Activated CD4-positive, alpha-beta T cell treated with anti-CD3 and anti-CD28 coated beads for 4 hours (primary cell): ENCODE measurements at regions not wholly inside any gene's neighbourhood (a gene's known extent, or its start where the extent isn't known, plus 50 kb on each side); places are given as distances from the start of the nearest gene placed in this dataset.

ENCODE experiments used
- DNase-seq, 2 donors: peaks; one replicate each; pipeline ENCODE4 v3.0.0-alpha.2; 2020

DNA sequence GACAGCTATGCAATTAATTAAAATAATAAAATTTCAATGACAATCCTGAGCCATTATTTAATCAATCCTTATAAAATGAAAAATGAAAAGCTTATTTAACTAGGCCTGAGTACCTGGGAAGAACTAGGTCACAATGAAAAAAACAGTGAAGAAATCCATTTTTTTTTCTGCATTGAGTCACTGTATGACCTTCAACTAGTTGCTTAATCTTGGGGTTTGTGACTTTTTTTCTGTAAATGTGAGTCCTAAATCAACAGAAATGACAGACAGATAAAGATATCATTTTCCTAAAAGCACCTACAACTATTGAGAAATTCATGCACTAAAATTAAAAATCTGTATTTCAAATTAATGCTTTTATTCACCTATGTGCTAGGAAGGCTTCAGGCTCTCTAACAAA, 96.8 kb downstream of the TMEM26 start:
- DNase-seq, result no peak

GRCh38 chr10:61355211-61355610, 98.0 kb downstream of the TMEM26 start:
- DNase-seq, result no peak

DNA sequence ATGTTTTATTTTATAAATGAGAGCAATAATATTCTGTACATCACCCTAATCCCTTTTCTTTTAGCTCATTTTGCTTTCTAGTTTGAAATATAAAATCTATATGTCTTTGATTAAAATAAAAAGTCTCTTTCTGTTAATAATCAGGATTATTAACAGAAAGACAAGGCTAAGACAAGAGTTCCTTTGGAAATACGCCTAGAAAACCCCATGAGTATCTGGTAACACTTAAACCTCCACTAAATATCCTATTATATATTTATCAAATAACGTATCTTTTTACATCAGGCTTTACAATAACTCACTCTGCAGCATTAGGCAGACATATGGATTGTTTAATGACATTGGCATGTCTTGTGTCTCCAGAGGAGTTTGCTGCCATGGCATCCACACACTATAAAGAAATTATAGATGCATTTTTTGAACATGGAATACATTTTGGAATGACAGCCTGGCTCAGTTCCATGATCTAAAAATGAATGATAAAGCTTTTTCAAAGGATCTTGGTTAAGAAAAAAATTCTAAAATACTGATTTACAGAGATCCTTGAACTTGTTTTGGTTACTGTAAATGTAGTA, 98.7 kb downstream of the TMEM26 start:
- no peak for DNase-seq

GRCh38 chr10:61350794-61351193, 102.4 kb downstream of the TMEM26 start:
- no peak for DNase-seq

- DNase-seq, result no peak
Observed at GRCh38 chr10:61350068-61350467, 103.1 kb downstream of the TMEM26 start.

- no peak for DNase-seq
Observed at GRCh38 chr10:61346796-61347413, 106.3 kb downstream of the TMEM26 start.

GRCh38 chr10:61343796-61344195, 109.4 kb downstream of the TMEM26 start:
- DNase-seq, result no peak

GRCh38 chr10:61342858-61343572, 110.2 kb downstream of the TMEM26 start:
- DNase-seq, result no peak

GRCh38 chr10:61341008-61341407, 112.2 kb downstream of the TMEM26 start:
- no peak for DNase-seq

- DNase-seq, result no peak
Observed at GRCh38 chr10:61338146-61338545, 115.0 kb downstream of the TMEM26 start.

DNA sequence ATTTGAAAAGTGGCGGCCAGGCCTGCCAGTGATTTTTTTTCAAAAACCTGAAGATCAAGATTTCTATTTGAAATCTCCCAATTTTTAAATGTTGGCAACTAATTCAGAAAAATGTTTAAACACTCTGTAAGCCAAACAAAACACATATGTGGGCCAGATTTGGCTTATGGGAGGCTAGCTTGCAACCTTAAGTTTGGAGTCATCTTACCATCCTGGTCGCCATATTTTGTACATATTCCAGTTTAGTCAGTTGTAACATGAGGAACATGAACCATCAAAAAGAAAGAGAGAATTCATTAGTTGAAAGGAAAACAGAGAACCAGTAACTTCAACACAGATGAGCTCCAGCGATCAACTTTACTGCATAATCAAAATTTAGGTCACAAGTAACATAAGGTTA, 115.4 kb downstream of the TMEM26 start:
- no peak for DNase-seq

DNA sequence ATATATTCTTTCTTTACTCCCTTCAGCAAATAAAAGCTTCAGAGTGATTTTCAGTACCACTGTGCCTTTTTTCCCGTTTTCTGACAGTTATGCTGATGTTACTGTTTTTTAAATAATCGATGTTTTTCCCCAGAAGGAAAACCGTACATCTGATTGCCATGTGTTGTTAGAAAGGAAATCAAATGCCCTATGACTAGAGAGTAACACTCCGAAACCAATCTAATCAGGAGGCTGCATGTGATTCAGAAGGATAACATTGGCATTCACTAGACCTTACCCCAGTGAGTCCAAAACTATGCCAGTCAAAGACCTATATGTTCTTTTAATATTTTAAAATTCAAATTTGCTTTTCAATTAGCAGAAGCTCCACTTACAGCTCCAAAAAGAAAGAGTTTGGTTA, 116.3 kb downstream of the TMEM26 start:
- DNase-seq, result no peak

GRCh38 chr10:61335359-61335758, 117.8 kb downstream of the TMEM26 start:
- DNase-seq, result no peak

- DNase-seq, result no peak
Observed at GRCh38 chr10:61332581-61332980, 120.6 kb downstream of the TMEM26 start.

DNA sequence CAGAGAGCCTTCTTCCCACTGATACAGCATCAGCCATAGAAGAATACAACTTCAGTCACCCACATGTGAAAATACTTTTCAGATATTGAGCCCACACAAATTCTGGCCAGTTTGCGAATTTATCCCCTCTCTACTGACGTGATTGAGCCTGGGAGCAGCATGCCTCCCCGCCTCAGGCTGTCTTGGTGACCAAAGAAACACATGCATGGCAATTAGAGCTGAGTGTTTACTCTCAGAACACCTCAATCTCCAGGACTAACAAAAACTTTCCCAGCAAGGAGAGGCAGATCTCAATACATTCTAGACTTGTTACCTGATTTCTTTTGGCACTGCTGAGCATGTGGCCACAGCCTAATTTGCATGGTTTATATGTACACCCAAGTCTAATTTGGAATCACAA, 122.5 kb downstream of the TMEM26 start:
- DNase-seq, result no peak

- no peak for DNase-seq
Observed at GRCh38 chr10:61329854-61330253, 123.3 kb downstream of the TMEM26 start.

DNA sequence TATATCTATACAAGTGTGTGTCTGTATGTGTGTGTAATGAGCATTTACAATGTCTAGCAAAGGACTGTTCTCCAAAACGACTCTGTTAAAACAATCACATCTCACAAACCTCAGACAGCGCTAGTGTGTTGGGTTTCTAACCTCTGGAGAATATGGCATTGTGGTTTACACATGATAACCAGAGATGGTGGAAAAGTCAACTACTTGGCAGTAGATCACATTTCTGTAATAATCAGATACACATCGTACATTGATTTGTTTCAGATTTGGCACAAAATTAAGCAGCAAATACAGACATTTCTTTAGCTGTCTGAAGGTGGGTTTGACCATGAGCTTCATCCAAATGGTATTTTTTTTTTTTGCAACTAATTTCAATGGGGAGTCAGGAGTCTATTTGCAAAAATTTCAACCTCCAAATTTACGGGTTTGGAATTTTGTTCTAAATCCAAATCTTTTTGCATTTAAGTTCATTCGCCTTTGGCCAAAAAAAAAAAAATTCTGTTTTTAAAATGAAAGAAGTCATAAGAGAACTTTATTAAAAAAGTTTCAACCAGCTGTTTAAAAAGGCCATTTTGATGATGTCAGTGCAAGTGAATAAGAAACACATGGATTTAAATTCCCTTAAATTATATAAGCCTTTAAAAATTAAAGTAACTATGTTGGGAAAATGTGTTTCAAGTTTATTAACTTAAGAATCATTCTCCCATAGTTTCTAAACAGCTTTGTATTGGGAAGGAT, 127.8 kb downstream of the TMEM26 start:
- DNase-seq, result no peak

- no peak for DNase-seq
Observed at GRCh38 chr10:61323726-61324125, 129.5 kb downstream of the TMEM26 start.

DNA sequence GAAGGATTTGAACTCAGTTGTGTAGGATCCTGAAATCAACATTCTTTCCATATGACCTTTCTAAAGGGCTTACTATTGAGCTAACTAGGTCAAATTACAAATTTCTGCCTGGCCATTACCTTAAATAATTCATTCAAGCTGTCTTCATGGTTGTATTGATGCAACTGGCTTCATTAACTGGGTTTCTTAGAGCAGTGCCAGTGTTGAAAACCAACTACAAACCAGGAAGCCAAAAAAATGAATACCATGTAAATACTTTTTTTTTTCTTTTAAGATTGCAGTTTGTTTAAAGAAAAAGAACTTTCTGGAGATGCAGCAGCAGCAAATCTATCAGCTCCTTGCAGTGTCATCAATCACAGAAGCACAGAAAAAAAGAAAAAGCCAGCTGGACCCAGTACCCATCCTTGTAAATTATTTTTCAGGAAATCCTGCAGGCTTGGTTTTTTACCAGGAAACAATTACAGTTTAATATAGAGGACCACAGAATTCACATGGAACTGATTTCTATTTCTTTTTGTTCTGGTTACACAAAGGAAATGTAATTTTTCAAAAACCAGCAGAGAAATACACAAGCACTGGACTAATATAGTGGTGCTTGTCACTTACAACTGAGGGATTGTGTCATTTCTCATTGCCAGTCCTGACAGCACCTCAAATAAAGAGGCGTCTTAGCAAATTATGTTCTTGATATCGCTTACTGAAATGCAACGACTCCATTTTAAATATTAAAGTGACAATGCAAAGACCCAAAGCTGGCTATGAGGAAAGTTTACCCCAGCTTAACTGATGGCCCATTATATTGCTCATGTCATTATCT, 131.9 kb downstream of the TMEM26 start:
- no peak for DNase-seq

GRCh38 chr10:61320257-61320587, 133.0 kb downstream of the TMEM26 start:
- DNase-seq, result no peak

DNA sequence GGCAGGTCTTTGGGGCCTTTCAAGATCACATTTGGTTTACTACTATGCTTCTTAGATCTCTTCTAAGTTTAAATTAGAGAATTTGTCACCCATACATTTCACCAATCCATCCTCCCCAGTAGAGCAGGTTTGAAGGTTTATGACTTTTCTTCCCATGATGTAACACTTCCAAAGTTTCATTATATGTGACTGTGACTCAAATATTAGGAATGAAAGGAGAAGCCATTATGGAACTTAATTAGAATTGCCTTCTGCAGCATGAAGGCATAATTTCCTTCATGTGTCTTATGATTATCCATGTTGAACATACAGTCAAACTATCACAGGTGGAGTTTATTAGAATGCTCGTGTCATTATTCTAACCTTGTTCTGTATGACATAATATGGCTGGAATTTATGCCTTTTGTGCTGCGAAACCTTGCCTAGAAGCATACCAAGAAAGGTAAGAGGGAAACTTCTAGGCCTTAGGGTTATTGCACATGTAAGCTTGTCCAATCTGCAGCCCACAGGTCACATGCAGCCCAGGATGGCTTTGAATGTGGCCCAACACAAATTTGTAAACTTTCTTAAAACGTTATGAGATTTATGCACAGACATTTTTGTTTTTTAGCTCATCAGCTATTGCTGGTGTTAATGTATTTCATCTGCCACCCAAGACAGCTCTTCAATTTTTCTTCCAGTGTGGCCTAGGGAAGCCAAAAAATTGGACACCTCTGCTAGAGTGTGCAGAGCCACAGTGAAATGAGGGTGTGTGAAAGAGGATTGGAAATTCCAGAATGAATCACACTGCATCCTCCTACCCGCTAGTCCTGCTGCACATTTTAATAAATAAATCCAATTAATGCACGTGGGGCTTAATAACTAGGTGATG, 133.6 kb downstream of the TMEM26 start:
- DNase-seq, result no peak

DNA sequence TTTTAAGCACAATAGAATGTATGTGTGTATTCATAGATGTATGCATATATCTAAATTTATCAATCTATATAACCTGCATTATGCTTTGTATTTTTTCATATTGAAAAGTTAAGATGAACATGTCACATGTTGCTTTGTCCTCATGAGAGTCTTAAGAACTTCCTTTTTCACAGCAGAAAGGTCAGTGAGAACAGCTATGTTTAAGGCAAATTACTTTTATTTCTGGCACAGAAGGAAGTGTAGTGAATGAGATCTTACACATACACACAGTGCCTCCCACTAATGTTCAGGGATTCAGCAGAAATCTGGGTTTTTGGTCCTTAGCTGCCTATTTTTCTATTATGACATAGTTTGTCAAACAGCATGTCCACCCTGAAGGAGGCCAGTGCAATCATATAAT, 134.8 kb downstream of the TMEM26 start:
- DNase-seq, result no peak
